Lower lobe of right lung (tissue), 2 donors: ENCODE measurements at regions not wholly inside any gene's neighbourhood (a gene's known extent, or its start where the extent isn't known, plus 50 kb on each side); places are given as distances from the start of the nearest gene placed in this dataset.

ENCODE experiments used
- ATAC-seq, 2 donors: fragments of 200-7000 bp; cut with Tn5 transposase; one replicate each; pipeline ENCODE4 v1.9.1; 2020 to 2022; ENCODE audit warnings: mild to moderate bottlenecking in 2 of 2, moderate library complexity in 2 of 2
- DNase-seq: peaks from one replicate; pipeline ENCODE4 v3.0.0-alpha.2; 2020
- H3K27ac ChIP-seq: fragments of 200-600 bp; one replicate; pipeline ENCODE4 v1.8.0; 2022
- H3K27me3 ChIP-seq: fragments of 200-600 bp; one replicate; pipeline ENCODE4 v1.8.0; 2022; ENCODE audit warnings: low read depth
- H3K36me3 ChIP-seq: fragments of 200-600 bp; one replicate; pipeline ENCODE4 v1.8.0; 2022; ENCODE audit warnings: mild to moderate bottlenecking
- H3K4me1 ChIP-seq: fragments of 200-600 bp; one replicate; pipeline ENCODE4 v1.8.0; 2022
- H3K4me3 ChIP-seq: fragments of 200-600 bp; one replicate; pipeline ENCODE4 v1.8.0; 2022; ENCODE audit warnings: mild to moderate bottlenecking
- H3K9me3 ChIP-seq: fragments of 200-600 bp; one replicate; pipeline ENCODE4 v1.8.0; 2022
- intact Hi-C: fragments of 100-400 bp; cut with DNase I; formaldehyde crosslinking; loops from one replicate; pipeline ENCODE4 v1.11.0; 2022
- TF ChIP-seq, protein P1 (sequence below): fragments of 200-600 bp; IDR thresholded peaks from one replicate; pipeline ENCODE4 v1.8.0; 2022; ENCODE audit warnings: antibody characterized with exemption, mild to moderate bottlenecking
- donor health status: DM: no; HTN: yes; CAD: no; lungs with severe emphysema.

DNA sequence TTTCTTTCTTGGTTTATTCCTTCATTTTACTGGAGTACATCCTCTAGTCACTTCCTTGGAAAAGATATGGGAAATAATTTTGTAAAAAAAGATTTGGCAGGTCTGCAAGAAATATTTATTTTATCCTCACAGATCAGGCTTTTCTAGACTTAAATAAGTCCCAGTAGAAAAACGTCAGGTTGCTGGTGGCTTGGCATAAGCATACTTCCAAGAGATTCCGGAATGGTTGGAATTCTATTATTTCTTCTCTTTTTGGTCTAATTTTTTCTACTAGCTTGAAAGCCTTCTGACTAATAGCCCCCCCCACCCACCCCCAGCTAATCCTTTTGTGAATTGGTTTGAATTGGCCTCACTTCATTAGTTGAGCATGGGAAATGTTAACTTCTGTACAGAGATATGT is 147.6 kb downstream of the ZIC5 start:
- Histone ChIP-seq H3K27ac (no peak overlapping the region), H3K27me3 (no peaks in the 10 kb centered on the region), H3K4me1 (no peaks in the 10 kb centered on the region), H3K4me3 (no peak overlapping the region), H3K9me3 (no peaks in the 10 kb centered on the region), H3K36me3 (no peaks in the 10 kb centered on the region)
- no peak for DNase-seq
- intact Hi-C loops = no loop called here
- no peak for ATAC-seq
- TF ChIP-seq, protein P1, sequence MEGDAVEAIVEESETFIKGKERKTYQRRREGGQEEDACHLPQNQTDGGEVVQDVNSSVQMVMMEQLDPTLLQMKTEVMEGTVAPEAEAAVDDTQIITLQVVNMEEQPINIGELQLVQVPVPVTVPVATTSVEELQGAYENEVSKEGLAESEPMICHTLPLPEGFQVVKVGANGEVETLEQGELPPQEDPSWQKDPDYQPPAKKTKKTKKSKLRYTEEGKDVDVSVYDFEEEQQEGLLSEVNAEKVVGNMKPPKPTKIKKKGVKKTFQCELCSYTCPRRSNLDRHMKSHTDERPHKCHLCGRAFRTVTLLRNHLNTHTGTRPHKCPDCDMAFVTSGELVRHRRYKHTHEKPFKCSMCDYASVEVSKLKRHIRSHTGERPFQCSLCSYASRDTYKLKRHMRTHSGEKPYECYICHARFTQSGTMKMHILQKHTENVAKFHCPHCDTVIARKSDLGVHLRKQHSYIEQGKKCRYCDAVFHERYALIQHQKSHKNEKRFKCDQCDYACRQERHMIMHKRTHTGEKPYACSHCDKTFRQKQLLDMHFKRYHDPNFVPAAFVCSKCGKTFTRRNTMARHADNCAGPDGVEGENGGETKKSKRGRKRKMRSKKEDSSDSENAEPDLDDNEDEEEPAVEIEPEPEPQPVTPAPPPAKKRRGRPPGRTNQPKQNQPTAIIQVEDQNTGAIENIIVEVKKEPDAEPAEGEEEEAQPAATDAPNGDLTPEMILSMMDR = no peak

- Histone ChIP-seq H3K4me3 (no peak overlapping the region), H3K36me3 (no peaks in the 10 kb centered on the region), H3K4me1 (no peaks in the 10 kb centered on the region), H3K27ac (no peak overlapping the region), H3K27me3 (no peaks in the 10 kb centered on the region), H3K9me3 (no peaks in the 10 kb centered on the region)
- DNase-seq = no peak
- ATAC-seq = no peak
- intact Hi-C loops = no loop called here
- TF ChIP-seq, protein P1 = no peak
These were observed 148.7 kb downstream of the ZIC5 start for GRCh38 chr13:99822820-99823219.

GRCh38 chr13:99821741-99822140 is 149.8 kb downstream of the ZIC5 start:
- no peaks in the 10 kb centered on the region for H3K4me1 ChIP-seq
- TF ChIP-seq, protein P1 = no peak
- ATAC-seq = no peak

DNA sequence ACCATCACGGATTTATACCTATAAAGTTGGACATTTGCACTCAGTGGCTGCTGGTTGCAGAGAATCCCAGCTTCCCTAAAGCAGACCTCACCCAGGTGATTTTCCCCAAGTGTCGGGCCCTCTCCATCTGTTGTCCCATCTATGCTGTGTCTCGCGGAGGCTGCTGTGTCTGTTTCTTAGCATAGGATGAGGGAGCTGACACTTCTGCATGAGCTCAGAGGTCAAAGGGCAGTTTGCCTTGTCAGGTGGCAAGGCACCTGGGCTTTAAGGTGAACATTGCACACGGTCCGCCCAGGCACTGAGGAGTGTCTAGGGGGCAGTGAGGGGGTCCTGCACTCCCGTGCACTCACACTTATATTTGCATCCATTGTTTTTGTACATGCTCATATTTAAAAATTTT is 151.6 kb downstream of the ZIC5 start:
- ATAC-seq = no peak

More at GRCh38 chr13:99821741-99822140, 149.8 kb downstream of the ZIC5 start:
- no peaks in the 10 kb centered on the region for H3K9me3 ChIP-seq
- H3K36me3 ChIP-seq = no peaks in the 10 kb centered on the region
- no peak for DNase-seq
- H3K4me3 ChIP-seq = no peak overlapping the region
- no peaks in the 10 kb centered on the region for H3K27me3 ChIP-seq
- no peak overlapping the region for H3K27ac ChIP-seq
- intact Hi-C loops = no loop called here

GRCh38 chr13:99816321-99816720 is 155.2 kb downstream of the ZIC5 start:
- TF ChIP-seq, protein P1 = no peak
- no peak for ATAC-seq
- Histone ChIP-seq H3K27ac (no peak overlapping the region), H3K4me3 (no peak overlapping the region), H3K27me3 (no peaks in the 10 kb centered on the region), H3K36me3 (no peaks in the 10 kb centered on the region), H3K4me1 (no peaks in the 10 kb centered on the region), H3K9me3 (no peaks in the 10 kb centered on the region)
- intact Hi-C loops = no loop called here
- no peak for DNase-seq

More for the DNA sequence above, 151.6 kb downstream of the ZIC5 start:
- no peak overlapping the region for H3K4me3 ChIP-seq
- H3K27ac ChIP-seq = no peak overlapping the region
- no peaks in the 10 kb centered on the region for H3K4me1 ChIP-seq
- intact Hi-C loops = no loop called here
- no peak for DNase-seq
- H3K36me3 ChIP-seq = no peaks in the 10 kb centered on the region
- no peaks in the 10 kb centered on the region for H3K27me3 ChIP-seq
- TF ChIP-seq, protein P1 = no peak
- H3K9me3 ChIP-seq = no peaks in the 10 kb centered on the region
